ENCODE measurements at regions not wholly inside any gene's neighbourhood (a gene's known extent, or its start where the extent isn't known, plus 50 kb on each side); places are given as distances from the start of the nearest gene placed in this dataset.

DNA sequence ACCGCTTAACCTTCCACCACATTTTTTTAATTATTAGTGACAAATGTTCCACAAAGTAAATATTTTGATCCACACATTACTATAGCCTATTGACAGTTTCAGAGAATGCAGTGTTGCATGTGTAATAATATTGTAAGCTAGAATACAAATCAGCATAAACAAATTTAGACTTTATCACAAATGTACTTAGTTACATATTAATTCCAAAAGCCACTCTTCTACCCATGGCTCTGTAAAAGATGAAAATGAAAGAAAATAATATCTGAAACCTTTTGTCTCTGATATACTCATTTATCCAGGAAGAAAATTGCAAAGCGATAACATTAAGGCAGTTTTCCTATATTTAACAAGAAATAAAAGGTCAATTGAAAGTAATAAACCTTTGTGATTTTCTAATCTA is 954.0 kb upstream of the MAN1A1 start:
- DNase-seq = no peak
- Histone ChIP-seq H3K36me3 (no peaks in the 10 kb centered on the region), H3K9me3 (no peaks in the 10 kb centered on the region), H3K4me3 (no peak overlapping the region), H3K27me3 (replicated peaks in 1 of 7) (no peaks in the 10 kb centered on the region), H3K27ac (no peak overlapping the region), H3K4me1 (no peaks in the 10 kb centered on the region)
- WGBS, 5 donors = 87 to 95% (median 91%) methylated on average over 2 of the region's 2 CpGs
- intact Hi-C loops (cut with DNase I; ENCODE audit: low total_unique reads) = no loop called here
- TF ChIP-seq POLR2AphosphoS5 (IDR thresholded peaks at IDR 0.05) (no peak), POLR2A (IDR thresholded peaks at IDR 0.05) (no peak), CTCF (IDR thresholded peaks at IDR 0.05 in 8 of 11, conservative IDR thresholded peaks at IDR 0.05 in 3 of 11) (no peak)

- intact Hi-C loops (cut with DNase I; ENCODE audit: low total_unique reads) = no loop called here
- DNase-seq = no peak
- WGBS, 5 donors = 82 to 98% (median 91%) methylated on average over 2 of the region's 2 CpGs
- H3K4me1 ChIP-seq = no peaks in the 10 kb centered on the region
- H3K27ac ChIP-seq = no peak overlapping the region
- no peak for TF ChIP-seq POLR2A (IDR thresholded peaks at IDR 0.05)
- TF ChIP-seq POLR2AphosphoS5 (IDR thresholded peaks at IDR 0.05) = no peak
- no peak for TF ChIP-seq CTCF (IDR thresholded peaks at IDR 0.05 in 8 of 11, conservative IDR thresholded peaks at IDR 0.05 in 3 of 11)
- H3K9me3 ChIP-seq = no peaks in the 10 kb centered on the region
- no peak overlapping the region for H3K4me3 ChIP-seq
- H3K36me3 ChIP-seq = no peaks in the 10 kb centered on the region
- no peaks in the 10 kb centered on the region for H3K27me3 ChIP-seq (replicated peaks in 1 of 7)
Observed at GRCh38 chr6:120302041-120302440, 952.5 kb upstream of the MAN1A1 start.

DNA sequence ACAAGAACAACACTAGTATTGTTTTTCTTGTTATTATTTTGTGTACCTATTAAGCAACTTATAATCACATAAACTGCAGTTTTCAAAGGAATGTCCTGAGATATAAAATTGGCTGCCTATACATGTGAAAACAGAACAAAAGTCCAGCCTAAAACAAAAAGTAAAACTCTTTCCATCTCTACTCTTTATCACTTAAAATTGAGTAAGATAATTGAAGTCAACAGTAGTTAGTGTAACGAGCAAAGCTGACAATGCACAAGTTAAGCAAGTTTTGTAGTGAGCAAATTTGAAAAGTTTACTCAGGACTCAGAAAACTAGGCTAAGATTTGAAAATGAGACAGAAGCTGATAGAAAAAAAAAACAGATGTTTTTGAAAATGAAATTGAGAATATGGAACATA is 941.4 kb upstream of the MAN1A1 start:
- TF ChIP-seq POLR2A (IDR thresholded peaks at IDR 0.05) (no peak), CTCF (IDR thresholded peaks at IDR 0.05 in 8 of 11, conservative IDR thresholded peaks at IDR 0.05 in 3 of 11) (no peak), POLR2AphosphoS5 (IDR thresholded peaks at IDR 0.05) (no peak)
- no peak for DNase-seq
- Histone ChIP-seq H3K27me3 (replicated peaks in 1 of 7) (no peaks in the 10 kb centered on the region), H3K36me3 (no peaks in the 10 kb centered on the region), H3K4me1 (no peaks in the 10 kb centered on the region), H3K9me3 (peaks cover 0 to 27% (median 13%) of the 10 kb centered on the region in 8 donors), H3K27ac (no peak overlapping the region), H3K4me3 (no peak overlapping the region)
- 33 to 61% (median 40%) methylated on average over 1 of the region's 1 CpG for WGBS, 5 donors
- intact Hi-C loops (cut with DNase I; ENCODE audit: low total_unique reads) = no loop called here

GRCh38 chr6:120282005-120282404 is 932.4 kb upstream of the MAN1A1 start:
- 74 to 91% (median 84%) methylated on average over 2 of the region's 2 CpGs for WGBS, 5 donors
- Histone ChIP-seq H3K27ac (no peak overlapping the region), H3K9me3 (no peaks in the 10 kb centered on the region), H3K27me3 (replicated peaks in 1 of 7) (no peaks in the 10 kb centered on the region), H3K36me3 (no peaks in the 10 kb centered on the region), H3K4me1 (no peaks in the 10 kb centered on the region), H3K4me3 (no peak overlapping the region)
- no peak for DNase-seq
- TF ChIP-seq CTCF (IDR thresholded peaks at IDR 0.05 in 8 of 11, conservative IDR thresholded peaks at IDR 0.05 in 3 of 11) (no peak), POLR2A (IDR thresholded peaks at IDR 0.05) (no peak), POLR2AphosphoS5 (IDR thresholded peaks at IDR 0.05) (no peak)
- intact Hi-C loops (cut with DNase I; ENCODE audit: low total_unique reads) = no loop called here

Measured in spleen (tissue), 11 donors.